HEK293 (cell line): ENCODE measurements at regions not wholly inside any gene's neighbourhood (a gene's known extent, or its start where the extent isn't known, plus 50 kb on each side); places are given as distances from the start of the nearest gene placed in this dataset.
A peak's percentile ranks its signal among the peaks of the same experiment; 100 is the strongest.

Experiments used
- CTCF ChIA-PET: fragments of 350-600 bp; formaldehyde crosslinking; extraction: SDS; loops from one replicate; lab custom pipeline; 2021; ENCODE audit warnings: antibody characterized with exemption; lab: Yijun Ruan, JAX
- POLR2A ChIA-PET: fragments of 300-600 bp; formaldehyde crosslinking; extraction: SDS; loops from one replicate; lab custom pipeline; 2020; ENCODE audit warnings: antibody characterized with exemption, inconsistent platforms; lab: Yijun Ruan, JAX
- H3K27ac ChIP-seq: fragments of 200-500 bp; sonication (Bioruptor generic); 2 replicates; pipeline ENCODE4 v1.5.1; 2014; ENCODE audit warnings: low read depth, low read length, control low read depth, inconsistent platforms; ENCODE audit errors: extremely low read depth
- H3K36me3 ChIP-seq, 2 experiments: fragments of 200-500 bp in 1 of 2; sonication (Bioruptor generic) in 1 of 2; 1 replicate in 1 of 2; 2 replicates in 1 of 2; pipeline ENCODE4 v1.5.1; 2014 to 2017; ENCODE audit warnings: inconsistent platforms in 2 of 2, low read length in 2 of 2; ENCODE audit not compliant: control insufficient read depth in 2 of 2, insufficient read depth in 1 of 2
- H3K4me1 ChIP-seq: fragments of 200-500 bp; sonication (Bioruptor generic); 2 replicates; pipeline ENCODE4 v1.5.1; 2014; ENCODE audit warnings: mild to moderate bottlenecking, low read length, inconsistent platforms; ENCODE audit not compliant: control insufficient read depth, insufficient read depth
- H3K4me3 ChIP-seq: 2 replicates; pipeline ENCODE4 v1.5.1; 2011; ENCODE audit warnings: low read depth, mild to moderate bottlenecking, control low read depth, low read length, moderate library complexity
- H3K9me3 ChIP-seq: fragments of 200-500 bp; sonication (Bioruptor generic); 2 replicates; pipeline ENCODE4 v1.5.1; 2014; ENCODE audit warnings: low read depth, low read length, inconsistent platforms; ENCODE audit not compliant: control insufficient read depth, insufficient read depth
- KLF8 ChIP-seq: fragments of 450-650 bp; formaldehyde crosslinking; IDR thresholded peaks from 2 replicates; pipeline ENCODE4 v1.5.1; 2016; ENCODE audit warnings: missing biosample characterization, missing genetic modification characterization
- OSR2 ChIP-seq: fragments of 450-650 bp; formaldehyde crosslinking; IDR thresholded peaks from 2 replicates; pipeline ENCODE4 v1.5.1; 2016; ENCODE audit warnings: missing biosample characterization, missing genetic modification characterization
- PRDM1 ChIP-seq: fragments of 450-650 bp; formaldehyde crosslinking; IDR thresholded peaks from 2 replicates; pipeline ENCODE4; 2016; ENCODE audit warnings: missing biosample characterization, missing genetic modification characterization
- SETDB1 ChIP-seq: IDR thresholded peaks from one replicate; pipeline ENCODE4 v1.6.1; 2017; ENCODE audit warnings: mild to moderate bottlenecking, low read length, moderate library complexity, mixed read lengths; ENCODE audit not compliant: insufficient read length
- SP7 ChIP-seq: fragments of 450-650 bp; formaldehyde crosslinking; IDR thresholded peaks from 2 replicates; pipeline ENCODE4 v1.5.1; 2016; ENCODE audit warnings: missing biosample characterization, missing genetic modification characterization
- ZBTB44 ChIP-seq: fragments of 450-650 bp; IDR thresholded peaks from 2 replicates; pipeline ENCODE4 v1.5.1; 2018; ENCODE audit warnings: missing biosample characterization, mild to moderate bottlenecking, missing genetic modification characterization
- ZIC2 ChIP-seq: fragments of 450-650 bp; formaldehyde crosslinking; IDR thresholded peaks from 2 replicates; pipeline ENCODE4 v1.5.1; 2016; ENCODE audit warnings: missing biosample characterization, missing genetic modification characterization
- ZNF280D ChIP-seq: fragments of 450-650 bp; formaldehyde crosslinking; IDR thresholded peaks from 2 replicates; pipeline ENCODE4 v1.5.1; 2016; ENCODE audit warnings: missing biosample characterization, missing genetic modification characterization
- ZNF311 ChIP-seq: fragments of 450-650 bp; formaldehyde crosslinking; IDR thresholded peaks from 2 replicates; pipeline ENCODE4 v1.5.1; 2017; ENCODE audit warnings: missing biosample characterization, missing genetic modification characterization, borderline replicate concordance
- ZNF366 ChIP-seq: fragments of 450-650 bp; formaldehyde crosslinking; conservative IDR thresholded peaks from 2 replicates; pipeline ENCODE4 v1.5.1; 2016; ENCODE audit warnings: missing biosample characterization, missing genetic modification characterization
- ZNF626 ChIP-seq: fragments of 450-650 bp; sonication (Bioruptor Pico); formaldehyde crosslinking; IDR thresholded peaks from 2 replicates; pipeline ENCODE4 v1.5.1; 2018; ENCODE audit warnings: missing biosample characterization, missing genetic modification characterization, inconsistent platforms
- ZNF645 ChIP-seq: fragments of 450-650 bp; formaldehyde crosslinking; IDR thresholded peaks from 2 replicates; pipeline ENCODE4; 2016; ENCODE audit warnings: missing biosample characterization, missing genetic modification characterization
- ZNF76 ChIP-seq: fragments of 450-650 bp; formaldehyde crosslinking; IDR thresholded peaks from 2 replicates; pipeline ENCODE4; 2016; ENCODE audit warnings: low read depth, missing biosample characterization, missing genetic modification characterization, borderline replicate concordance
- TF ChIP-seq, protein P1 (sequence below): fragments of 450-650 bp; formaldehyde crosslinking; IDR thresholded peaks from 2 replicates; pipeline ENCODE4 v1.5.1; 2017; ENCODE audit warnings: missing biosample characterization, missing genetic modification characterization

DNA sequence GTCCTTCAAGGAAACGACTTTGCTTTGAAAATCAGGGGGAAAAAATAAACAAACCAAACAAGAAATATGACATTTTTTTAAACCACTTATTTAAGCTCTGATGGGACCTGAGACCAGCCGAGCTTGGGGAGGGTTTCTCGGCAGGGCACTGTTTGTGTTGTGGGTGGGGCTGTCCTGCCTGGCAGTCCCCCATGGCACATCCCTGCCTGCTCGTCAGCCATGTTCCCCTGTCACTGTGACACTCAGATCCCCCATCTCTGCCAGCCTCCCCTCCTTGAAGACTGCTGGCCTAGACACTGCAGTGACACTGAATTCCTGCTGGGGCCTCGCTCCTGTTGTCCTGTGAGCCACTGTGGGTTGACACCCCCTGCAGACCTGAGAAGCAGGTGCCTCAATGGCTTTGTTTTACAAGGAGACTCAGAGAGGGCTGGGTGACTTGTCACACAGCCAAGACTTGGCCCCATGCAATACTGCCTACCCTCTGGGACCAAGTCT lies 95.1 kb upstream of the PTPN1 start (continued):
- TF ChIP-seq ZNF280D (tag by site-specific recombination) = no peak

DNA sequence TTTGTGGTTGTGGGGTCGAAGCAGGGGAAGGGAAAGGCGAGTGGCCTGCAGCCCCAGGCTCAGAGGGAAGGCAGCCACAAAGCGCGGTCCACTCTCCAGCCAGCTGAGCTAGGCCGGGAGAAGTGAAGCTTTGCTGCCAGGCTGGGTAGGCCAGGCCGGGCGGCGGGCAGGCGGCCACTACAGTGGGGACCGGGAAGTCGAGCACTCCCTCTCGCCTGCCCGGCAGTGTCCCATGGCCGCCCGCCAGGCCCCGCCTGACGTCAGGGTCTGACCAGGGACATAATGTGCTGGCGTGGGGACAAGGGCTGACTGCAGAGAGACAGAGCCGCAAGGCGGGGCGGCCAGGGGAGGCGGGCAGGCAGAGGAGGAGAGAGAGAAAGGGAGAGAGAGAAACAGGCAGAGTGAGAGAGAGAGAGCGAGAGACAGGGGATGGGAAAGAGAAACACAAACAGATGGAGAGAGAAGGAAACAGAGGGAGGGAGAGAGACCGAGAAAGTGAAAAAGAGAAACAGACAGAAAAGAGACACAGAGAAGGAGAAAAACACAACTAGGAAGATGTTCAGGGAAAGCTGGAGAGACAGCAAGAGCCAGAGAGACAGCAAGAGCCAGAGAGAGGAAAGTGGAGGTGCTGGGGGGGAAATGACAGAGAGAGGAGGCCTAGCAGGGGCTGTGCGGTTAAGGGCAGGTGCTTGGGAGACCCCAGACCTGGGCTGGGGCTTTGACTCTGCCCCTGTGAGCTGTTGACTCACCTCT lies 94.5 kb upstream of the PTPN1 start:
- H3K27ac ChIP-seq = no peak overlapping the region
- no peaks in the 10 kb centered on the region for H3K4me1 ChIP-seq
- no peaks in the 10 kb centered on the region for H3K9me3 ChIP-seq
- H3K36me3 ChIP-seq = no peaks in the 10 kb centered on the region
- no peak overlapping the region for H3K4me3 ChIP-seq
- ChIA-PET POLR2A (no interaction called here), CTCF (no interaction called here)
- TF ChIP-seq SP7 = no peak
- no peak for TF ChIP-seq ZNF626 (tag by site-specific recombination)
- TF ChIP-seq KLF8 = no peak
- no peak for TF ChIP-seq ZNF76 (tag by site-specific recombination)
- no peak for TF ChIP-seq OSR2 (tag by site-specific recombination)
- no peak for TF ChIP-seq ZNF311 (tag by site-specific recombination)
- no peak for TF ChIP-seq SETDB1
- TF ChIP-seq ZBTB44 (tag by site-specific recombination) = no peak
- no peak for TF ChIP-seq ZNF645
- TF ChIP-seq, protein P1, sequence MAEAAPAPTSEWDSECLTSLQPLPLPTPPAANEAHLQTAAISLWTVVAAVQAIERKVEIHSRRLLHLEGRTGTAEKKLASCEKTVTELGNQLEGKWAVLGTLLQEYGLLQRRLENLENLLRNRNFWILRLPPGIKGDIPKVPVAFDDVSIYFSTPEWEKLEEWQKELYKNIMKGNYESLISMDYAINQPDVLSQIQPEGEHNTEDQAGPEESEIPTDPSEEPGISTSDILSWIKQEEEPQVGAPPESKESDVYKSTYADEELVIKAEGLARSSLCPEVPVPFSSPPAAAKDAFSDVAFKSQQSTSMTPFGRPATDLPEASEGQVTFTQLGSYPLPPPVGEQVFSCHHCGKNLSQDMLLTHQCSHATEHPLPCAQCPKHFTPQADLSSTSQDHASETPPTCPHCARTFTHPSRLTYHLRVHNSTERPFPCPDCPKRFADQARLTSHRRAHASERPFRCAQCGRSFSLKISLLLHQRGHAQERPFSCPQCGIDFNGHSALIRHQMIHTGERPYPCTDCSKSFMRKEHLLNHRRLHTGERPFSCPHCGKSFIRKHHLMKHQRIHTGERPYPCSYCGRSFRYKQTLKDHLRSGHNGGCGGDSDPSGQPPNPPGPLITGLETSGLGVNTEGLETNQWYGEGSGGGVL (tag by site-specific recombination) = 0 out of 2 replicates have a peak, but pooled peaks have one; percentile 10
- TF ChIP-seq ZIC2 (tag by site-specific recombination) = no peak
- peak; percentile 32; the same call in 1 of the 2 replicates for TF ChIP-seq ZNF366 (tag by site-specific recombination)
- TF ChIP-seq PRDM1 (tag by site-specific recombination) = peak; percentile 94
